ENCODE measurements at regions not wholly inside any gene's neighbourhood (a gene's known extent, or its start where the extent isn't known, plus 50 kb on each side); places are given as distances from the start of the nearest gene placed in this dataset.
A peak's percentile ranks its signal among the peaks of the same experiment; 100 is the strongest.

DNA sequence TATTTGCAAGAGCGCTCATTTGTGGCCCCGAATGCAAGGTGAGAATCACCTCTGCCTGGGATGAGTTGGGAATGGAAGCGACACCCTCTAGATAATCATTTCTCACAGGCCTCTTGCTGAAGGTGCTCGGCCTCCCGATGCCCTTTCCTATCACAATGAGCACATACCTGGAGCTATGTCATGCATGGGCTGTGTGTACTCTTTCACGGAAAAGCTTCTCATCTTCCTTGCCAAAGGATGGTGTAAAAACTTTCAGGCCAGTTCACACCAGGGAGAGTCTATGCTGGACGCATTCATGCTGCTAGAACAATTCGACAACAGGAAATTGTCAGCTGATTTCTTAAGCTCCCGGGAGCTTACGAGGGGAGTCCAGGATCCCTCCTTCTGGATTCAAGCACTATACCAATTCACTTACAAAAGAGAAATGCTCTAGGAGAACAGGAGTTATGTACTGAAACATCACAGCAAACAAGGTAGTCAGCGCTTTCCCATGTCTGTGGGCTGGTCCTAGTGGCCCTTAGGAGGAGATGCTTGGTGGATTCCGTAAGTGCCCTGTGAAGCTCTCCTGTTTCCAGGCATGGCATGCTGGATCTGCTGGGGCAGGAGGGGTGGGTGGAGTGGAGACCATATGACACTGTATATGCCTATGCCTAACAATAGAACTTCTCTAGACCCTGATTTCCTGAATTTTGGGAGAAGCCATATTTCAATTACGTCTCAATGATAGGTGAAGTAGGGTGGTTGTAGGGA is 53.1 kb upstream of the B3GAT1 start:
- Histone ChIP-seq H3K9ac (ENCODE audit: low read length in 3 of 3) (no peak overlapping the region), H3K9me3 (ENCODE audit: control insufficient read depth in 2 of 3, insufficient read depth in 1 of 3, low read length in 3 of 3) (no peaks in the 10 kb centered on the region), H3K27ac (ENCODE audit: low read depth in 2 of 2, low read length in 2 of 2) (no peak overlapping the region), H3K27me3 (ENCODE audit: control insufficient read depth, insufficient read depth, low read length) (no peaks in the 10 kb centered on the region), H3K4me3 (ENCODE audit: low read length in 3 of 3) (no peak overlapping the region), H3K36me3 (ENCODE audit: control insufficient read depth in 2 of 3, insufficient read depth in 3 of 3, low read length in 3 of 3) (no peaks in the 10 kb centered on the region), H3K4me1 (ENCODE audit: control insufficient read depth in 2 of 3, insufficient read depth in 2 of 3, low read depth in 1 of 3, low read length in 3 of 3) (peaks cover 0 to 8% (median 2%) of the 10 kb centered on the region in 3 donors)
- DNase-seq = peak in 3 of 5 donors; percentile 37 to 58 (median 44)
- TF ChIP-seq, protein P1, sequence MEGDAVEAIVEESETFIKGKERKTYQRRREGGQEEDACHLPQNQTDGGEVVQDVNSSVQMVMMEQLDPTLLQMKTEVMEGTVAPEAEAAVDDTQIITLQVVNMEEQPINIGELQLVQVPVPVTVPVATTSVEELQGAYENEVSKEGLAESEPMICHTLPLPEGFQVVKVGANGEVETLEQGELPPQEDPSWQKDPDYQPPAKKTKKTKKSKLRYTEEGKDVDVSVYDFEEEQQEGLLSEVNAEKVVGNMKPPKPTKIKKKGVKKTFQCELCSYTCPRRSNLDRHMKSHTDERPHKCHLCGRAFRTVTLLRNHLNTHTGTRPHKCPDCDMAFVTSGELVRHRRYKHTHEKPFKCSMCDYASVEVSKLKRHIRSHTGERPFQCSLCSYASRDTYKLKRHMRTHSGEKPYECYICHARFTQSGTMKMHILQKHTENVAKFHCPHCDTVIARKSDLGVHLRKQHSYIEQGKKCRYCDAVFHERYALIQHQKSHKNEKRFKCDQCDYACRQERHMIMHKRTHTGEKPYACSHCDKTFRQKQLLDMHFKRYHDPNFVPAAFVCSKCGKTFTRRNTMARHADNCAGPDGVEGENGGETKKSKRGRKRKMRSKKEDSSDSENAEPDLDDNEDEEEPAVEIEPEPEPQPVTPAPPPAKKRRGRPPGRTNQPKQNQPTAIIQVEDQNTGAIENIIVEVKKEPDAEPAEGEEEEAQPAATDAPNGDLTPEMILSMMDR (IDR thresholded peaks at IDR 0.05; ENCODE audit: borderline replicate concordance, extremely low read depth, insufficient read depth) = no peak
- intact Hi-C loops (cut with DNase I) = no loop called here
- no peak for FAIRE-seq

DNA sequence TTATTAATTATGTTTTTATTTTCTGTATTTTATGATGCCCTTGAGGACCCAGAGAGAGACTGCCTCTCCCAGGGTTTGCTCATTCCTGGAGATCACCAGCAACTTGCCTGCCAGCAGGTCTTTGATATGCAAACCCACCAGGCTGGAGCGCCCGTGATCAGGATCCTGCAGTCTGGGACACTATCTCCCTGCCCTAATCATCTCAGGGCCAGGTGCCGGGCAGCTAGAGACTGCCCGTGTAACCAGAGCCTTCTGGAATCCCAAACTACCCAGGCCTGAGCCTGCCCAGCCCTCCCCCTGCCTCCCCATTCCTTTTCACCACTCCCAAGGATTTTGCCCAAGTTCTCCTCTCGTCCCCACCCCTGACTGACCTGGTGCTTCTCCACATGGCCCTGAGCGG is 52.2 kb upstream of the B3GAT1 start:
- Histone ChIP-seq H3K27ac (ENCODE audit: low read depth in 2 of 2, low read length in 2 of 2) (no peak overlapping the region), H3K9ac (ENCODE audit: low read length in 3 of 3) (no peak overlapping the region), H3K4me3 (ENCODE audit: low read length in 3 of 3) (no peak overlapping the region), H3K36me3 (ENCODE audit: control insufficient read depth in 2 of 3, insufficient read depth in 3 of 3, low read length in 3 of 3) (no peaks in the 10 kb centered on the region), H3K9me3 (ENCODE audit: control insufficient read depth in 2 of 3, insufficient read depth in 1 of 3, low read length in 3 of 3) (no peaks in the 10 kb centered on the region), H3K4me1 (ENCODE audit: control insufficient read depth in 2 of 3, insufficient read depth in 2 of 3, low read depth in 1 of 3, low read length in 3 of 3) (peaks cover 0 to 8% (median 2%) of the 10 kb centered on the region in 3 donors), H3K27me3 (ENCODE audit: control insufficient read depth, insufficient read depth, low read length) (no peaks in the 10 kb centered on the region)
- TF ChIP-seq, protein P1 (IDR thresholded peaks at IDR 0.05; ENCODE audit: borderline replicate concordance, extremely low read depth, insufficient read depth) = no peak
- no peak for FAIRE-seq
- intact Hi-C loops (cut with DNase I) = no loop called here
- peak in 1 of 5 donors; percentile 23 for DNase-seq

DNA sequence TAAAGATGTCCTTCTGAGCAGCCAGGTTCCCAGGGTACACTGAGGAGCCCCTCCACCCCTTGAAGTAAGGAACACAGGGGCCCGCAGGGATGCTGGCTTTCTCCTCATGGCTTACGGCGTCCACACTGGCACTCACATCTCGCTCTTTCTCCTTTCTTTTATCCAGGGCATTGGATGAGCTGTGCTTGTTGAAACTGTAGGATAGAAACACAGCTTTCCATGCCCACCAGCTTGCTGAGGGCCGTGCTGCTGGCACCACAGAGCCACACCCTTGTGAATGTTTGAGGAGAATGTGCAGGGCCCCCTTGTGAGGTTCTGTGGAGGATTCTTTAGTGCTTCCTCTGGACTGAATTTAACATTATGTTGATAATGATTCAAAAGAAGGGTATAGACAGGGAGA is 51.7 kb upstream of the B3GAT1 start:
- FAIRE-seq = no peak
- no peak for DNase-seq
- H3K9ac ChIP-seq (ENCODE audit: low read length in 3 of 3) = no peak overlapping the region
- intact Hi-C loops (cut with DNase I) = no loop called here
- H3K36me3 ChIP-seq (ENCODE audit: control insufficient read depth in 2 of 3, insufficient read depth in 3 of 3, low read length in 3 of 3) = no peaks in the 10 kb centered on the region
- no peak overlapping the region for H3K4me3 ChIP-seq (ENCODE audit: low read length in 3 of 3)
- H3K9me3 ChIP-seq (ENCODE audit: control insufficient read depth in 2 of 3, insufficient read depth in 1 of 3, low read length in 3 of 3) = no peaks in the 10 kb centered on the region
- H3K27ac ChIP-seq (ENCODE audit: low read depth in 2 of 2, low read length in 2 of 2) = no peak overlapping the region
- no peaks in the 10 kb centered on the region for H3K27me3 ChIP-seq (ENCODE audit: control insufficient read depth, insufficient read depth, low read length)
- TF ChIP-seq, protein P1 (IDR thresholded peaks at IDR 0.05; ENCODE audit: borderline replicate concordance, extremely low read depth, insufficient read depth) = no peak
- peaks cover 0 to 5% (median 2%) of the 10 kb centered on the region in 3 donors for H3K4me1 ChIP-seq (ENCODE audit: control insufficient read depth in 2 of 3, insufficient read depth in 2 of 3, low read depth in 1 of 3, low read length in 3 of 3)
